ENCODE measurements at regions not wholly inside any gene's neighbourhood (a gene's known extent, or its start where the extent isn't known, plus 50 kb on each side); places are given as distances from the start of the nearest gene placed in this dataset.

DNA sequence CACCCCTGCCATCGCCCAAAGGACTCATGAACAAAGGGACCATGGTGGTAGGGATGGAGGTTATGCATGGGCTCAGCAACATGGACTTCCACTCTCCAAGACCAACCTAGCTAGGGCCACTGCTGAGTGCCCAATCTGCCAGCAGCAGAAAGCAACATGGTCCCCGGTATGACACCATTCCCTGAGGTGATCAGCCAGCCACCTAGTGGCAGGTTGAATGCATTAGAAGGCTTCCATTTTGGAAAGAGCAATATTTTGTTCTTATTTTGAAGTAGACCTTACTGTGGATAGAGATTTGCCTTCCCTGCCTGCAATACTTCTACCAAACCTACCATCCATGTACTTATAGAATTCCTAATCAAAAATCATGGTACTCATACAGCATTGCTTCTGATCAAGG, 99.8 kb downstream of the METTL4 start:
- DNase-seq: peak; percentile 45

DNA sequence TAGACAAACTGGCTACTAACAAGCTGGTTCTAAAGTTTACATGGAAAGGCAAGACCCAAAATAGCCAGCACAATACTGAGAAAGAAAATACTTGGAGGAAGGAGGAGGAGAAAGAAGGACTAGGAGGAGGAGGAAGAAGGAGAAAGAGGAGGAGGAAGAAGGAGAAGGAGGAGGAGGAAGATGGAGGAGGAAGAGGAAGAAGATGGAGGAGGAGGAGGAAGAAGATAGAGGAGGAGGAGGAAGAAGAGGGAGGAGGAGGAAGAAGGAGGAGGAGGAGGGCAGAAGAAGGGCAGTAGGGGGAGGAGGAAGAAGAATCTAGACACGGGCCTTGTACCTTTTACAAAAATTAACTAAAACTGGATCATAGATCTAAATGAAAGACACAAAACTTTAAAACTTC, 92.6 kb downstream of the METTL4 start:
- DNase-seq: no peak

DNA sequence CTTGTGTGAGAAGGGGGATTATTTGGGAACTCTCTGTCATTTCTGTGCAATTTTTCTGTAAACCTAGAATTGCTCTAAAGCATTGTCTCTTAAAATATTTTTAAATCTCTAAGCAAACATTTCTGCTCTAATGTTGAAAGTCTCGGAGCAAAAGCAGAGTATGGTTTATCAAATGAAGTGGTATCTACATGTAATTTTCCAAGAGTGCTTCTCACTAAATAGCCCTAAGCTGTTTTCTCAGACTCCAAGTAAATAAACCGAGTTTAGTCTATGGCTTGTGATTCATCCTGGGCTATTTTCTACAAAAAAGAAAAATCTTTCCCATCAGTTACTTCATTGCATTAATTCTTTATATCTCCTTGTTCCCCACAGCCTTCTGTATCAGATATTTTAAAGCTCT, 90.8 kb downstream of the METTL4 start:
- peak; percentile 27 for DNase-seq

DNA sequence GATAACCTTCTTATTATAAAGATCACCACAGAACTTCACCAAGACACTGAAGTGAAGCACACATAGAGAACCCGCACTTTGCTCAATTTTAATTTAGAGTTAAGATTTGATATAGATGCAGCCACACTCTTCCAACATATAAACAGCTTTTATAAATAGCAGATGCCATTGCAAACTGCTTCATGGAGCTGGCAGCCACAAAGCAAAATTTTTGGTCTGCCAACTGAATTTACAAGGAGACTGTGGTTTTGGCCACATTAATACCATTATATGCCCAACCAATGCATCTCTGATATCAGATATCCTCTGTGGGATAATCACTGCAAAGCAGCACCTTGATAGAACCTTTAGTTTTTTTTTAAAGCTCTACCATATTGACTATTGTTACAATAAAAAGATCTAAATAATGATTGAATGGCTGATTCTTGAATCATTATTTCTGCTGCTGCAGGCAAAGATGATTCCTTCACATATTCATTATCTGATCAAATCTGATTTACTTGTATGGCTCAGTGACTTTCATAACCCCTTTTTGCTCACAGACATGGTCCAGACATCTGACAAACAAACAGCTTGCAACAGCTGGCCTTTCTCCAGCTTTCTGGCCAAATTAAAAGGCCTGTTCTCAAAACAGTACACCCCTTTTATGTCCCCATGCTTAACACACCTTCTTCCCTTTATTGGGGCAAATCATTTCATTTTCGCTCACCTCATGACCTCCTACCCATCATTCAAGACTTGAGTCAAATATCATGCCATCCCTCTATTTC, 88.4 kb downstream of the METTL4 start:
- DNase-seq: peak; percentile 74

DNA sequence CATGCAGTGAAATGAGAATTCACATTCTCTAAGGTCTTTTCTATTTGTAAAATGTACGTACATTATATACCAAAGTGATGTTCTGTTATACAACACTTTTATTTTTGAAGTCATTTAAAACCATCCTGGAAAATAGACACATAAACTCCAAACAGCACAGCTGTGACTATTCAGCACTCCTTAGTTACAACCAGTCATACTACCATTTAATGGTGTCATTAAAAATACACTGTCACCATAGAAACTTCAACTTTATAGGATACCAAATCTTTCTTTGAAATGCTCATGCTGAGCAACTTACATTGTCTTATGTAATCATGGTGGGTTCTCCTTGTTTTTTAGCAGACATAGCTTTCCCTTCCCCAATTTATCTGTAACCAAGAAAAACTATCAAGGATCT, 85.3 kb downstream of the METTL4 start:
- no peak for DNase-seq

DNA sequence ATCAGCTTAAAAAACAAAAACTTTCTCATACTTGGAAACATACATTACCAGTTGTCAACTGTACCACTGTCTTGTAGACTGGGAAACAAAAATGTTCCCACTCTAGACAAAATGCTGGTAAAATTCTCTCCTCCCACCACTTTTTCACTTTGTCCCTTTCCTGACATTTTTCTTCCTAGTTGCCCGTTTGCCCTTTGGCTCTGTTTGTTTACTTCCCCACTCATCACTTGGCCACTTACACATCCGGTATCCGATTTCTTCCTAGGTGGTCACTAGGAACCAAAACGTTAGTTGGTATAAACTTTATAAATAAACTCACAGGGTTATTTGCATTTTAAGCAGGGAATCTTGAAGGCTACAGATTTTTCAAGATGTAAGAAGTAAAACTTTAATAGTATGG, 84.9 kb downstream of the METTL4 start:
- DNase-seq: peak; percentile 20

Measured in NCI-H69 (cell line).